ENCODE measurements at regions not wholly inside any gene's neighbourhood (a gene's known extent, or its start where the extent isn't known, plus 50 kb on each side); places are given as distances from the start of the nearest gene placed in this dataset.
"Not testable (repeated sequence)": the region's sequence is repeated elsewhere in the genome, so short reads cannot be mapped to it uniquely, and the experiment has no call there.

DNA sequence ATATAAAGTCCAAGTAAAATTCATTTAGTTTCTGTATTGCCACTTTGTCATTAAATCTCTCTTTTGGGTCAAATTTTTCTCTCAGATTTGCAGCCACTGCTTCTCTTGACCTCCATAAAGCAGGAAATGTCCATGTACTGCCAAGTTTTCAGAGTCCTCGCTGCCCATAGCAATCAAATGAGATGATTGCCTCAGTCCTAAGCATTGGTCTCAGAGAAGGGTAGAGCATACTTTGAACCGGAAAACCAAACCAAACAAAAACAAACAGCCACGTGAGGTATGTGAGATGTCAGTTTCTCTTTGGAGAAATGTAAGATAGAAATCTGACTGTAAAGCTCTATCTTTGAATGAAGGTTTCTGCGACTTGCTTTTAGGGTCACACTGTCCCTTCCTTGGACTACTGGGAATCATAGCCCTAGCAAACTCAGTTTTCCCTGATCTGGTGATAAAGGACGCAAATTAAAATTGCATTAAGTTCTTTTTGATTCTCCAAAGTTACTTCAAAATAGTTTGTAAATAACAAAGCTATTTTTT lies 505.4 kb upstream of the CITED2 start:
- DNase-seq, result no peak

GRCh38 chr6:139879241-139879640 lies 504.8 kb upstream of the CITED2 start:
- not testable (repeated sequence) for DNase-seq

DNA sequence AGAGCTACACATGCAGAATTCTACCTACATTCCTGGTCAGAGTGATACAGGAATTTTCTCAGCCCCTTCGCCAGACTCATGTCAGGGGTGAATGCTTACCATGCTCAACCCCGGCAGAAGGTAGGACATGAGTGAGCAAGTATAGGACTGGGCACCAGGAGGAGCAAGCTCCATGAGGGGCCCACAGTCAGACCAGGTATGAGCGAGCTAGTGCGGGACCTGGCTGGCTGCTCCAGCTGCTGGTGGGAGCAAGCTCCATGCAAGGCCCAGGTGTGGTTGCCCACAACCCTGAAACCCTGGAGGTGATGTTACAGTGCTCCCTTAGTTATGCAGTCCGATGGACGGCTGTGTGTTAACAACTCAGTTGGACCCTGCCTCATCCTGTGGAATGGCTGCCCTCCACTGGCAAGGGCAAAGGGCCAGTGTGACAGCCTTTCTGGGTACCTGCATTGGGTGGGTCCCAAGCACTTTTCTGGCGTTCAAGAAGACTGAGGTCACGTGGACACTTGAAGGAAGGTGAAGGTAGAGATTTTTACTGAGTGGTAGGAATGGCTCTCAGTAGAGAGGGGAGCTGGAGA lies 503.5 kb upstream of the CITED2 start:
- no peak for DNase-seq

DNA sequence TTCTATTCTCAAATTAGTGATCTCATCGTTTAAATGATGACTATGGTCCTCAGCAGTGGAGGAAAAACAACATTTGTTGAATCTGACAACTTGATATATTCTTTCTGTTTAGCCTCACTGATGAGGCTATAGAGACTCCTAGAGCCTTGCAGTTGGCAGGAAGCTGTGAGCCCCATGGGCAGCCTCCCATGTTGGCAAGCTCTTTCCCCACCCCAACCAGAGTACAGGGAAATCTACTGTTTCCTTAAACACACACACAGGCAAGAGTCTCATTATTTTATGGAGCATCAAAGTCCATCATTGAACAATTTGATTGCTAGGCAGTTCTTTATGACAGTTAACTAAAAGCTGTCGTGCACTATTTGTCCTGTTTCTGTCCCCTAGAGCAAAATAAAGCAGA lies 498.2 kb upstream of the CITED2 start:
- DNase-seq, result no peak

DNA sequence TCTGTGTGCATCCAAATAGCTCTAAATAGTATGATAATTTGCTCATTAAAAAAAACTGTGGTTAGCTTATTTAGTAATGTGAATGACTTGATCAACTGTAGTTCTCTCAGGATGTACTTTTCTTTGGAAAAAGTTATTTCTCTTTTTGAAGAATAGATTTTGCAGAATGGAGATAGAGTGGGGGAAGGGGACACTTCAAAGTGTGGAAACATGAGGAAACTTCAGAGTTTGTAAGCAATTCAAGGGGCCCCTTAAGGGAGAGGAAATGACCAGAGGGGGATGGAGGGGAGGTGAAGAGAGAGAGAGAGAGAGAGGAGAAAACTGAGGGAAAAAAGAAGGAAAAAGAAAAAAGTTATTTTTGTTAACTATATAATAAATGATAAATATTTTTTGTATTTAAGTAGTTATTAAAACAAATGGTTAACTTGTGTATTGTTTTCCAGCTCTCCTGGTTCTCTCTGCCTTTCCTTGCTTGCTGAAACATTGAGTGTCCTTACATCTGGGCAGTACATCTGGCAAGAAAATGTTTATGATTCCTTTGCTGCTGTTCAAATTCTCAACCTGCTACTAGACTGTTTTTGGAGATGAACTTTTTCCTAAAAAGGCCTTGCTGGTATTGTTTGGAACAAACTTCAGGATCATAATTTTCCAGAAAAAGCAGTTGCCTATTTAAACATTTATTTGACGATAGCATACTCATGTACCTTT lies 497.5 kb upstream of the CITED2 start:
- DNase-seq, result no peak

- DNase-seq, result no peak
These were observed 496.8 kb upstream of the CITED2 start for GRCh38 chr6:139871165-139871710.

DNA sequence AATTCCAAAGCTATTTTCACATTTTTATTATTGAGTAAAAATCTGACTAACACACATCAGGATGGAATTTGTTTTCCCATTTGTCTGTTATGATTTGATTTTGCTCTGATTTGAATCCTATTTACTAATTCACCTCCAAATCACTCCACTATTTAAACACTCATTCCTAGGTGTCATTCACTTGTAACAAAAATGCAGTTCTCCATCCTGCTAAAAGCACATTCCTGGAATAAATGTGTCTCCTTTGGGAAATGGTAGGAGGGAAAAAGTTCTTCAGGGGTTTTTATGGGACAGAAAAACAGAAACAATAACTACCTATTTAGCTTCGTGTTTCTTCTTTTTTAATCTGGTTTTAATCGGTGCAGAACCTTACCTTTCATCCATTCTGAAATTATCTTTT lies 494.1 kb upstream of the CITED2 start:
- no peak for DNase-seq

- DNase-seq, result no peak
These were observed 489.5 kb upstream of the CITED2 start for GRCh38 chr6:139863964-139864363.

GRCh38 chr6:139863346-139863745 lies 488.9 kb upstream of the CITED2 start:
- no peak for DNase-seq

DNA sequence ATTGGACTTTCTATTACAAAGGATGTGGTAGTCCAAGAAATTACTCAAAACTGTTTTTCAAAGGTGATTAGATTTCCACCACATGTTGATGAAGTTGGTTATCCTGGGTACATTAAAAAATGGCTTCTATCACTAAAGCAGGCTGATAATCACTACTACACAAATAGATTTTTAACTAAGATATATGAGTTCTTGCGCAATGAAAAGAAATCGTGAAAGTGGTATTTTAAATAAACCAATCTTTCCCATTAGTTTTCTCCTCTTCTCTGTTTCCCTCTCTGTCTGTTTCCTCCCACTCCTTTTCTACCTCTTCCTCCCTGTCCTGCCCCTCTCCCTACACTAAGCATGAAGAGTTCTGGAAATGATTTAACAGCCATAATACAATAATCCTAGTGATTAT lies 487.9 kb upstream of the CITED2 start:
- DNase-seq, result no peak

GRCh38 chr6:139860203-139860602 lies 485.8 kb upstream of the CITED2 start:
- no peak for DNase-seq

GRCh38 chr6:139858429-139858828 lies 484.0 kb upstream of the CITED2 start:
- no peak for DNase-seq

GRCh38 chr6:139857143-139857542 lies 482.7 kb upstream of the CITED2 start:
- no peak for DNase-seq

- no peak for DNase-seq
These were observed 482.1 kb upstream of the CITED2 start for GRCh38 chr6:139856562-139856961.

GRCh38 chr6:139855671-139856311 lies 481.3 kb upstream of the CITED2 start:
- DNase-seq, result peak; percentile 4

DNA sequence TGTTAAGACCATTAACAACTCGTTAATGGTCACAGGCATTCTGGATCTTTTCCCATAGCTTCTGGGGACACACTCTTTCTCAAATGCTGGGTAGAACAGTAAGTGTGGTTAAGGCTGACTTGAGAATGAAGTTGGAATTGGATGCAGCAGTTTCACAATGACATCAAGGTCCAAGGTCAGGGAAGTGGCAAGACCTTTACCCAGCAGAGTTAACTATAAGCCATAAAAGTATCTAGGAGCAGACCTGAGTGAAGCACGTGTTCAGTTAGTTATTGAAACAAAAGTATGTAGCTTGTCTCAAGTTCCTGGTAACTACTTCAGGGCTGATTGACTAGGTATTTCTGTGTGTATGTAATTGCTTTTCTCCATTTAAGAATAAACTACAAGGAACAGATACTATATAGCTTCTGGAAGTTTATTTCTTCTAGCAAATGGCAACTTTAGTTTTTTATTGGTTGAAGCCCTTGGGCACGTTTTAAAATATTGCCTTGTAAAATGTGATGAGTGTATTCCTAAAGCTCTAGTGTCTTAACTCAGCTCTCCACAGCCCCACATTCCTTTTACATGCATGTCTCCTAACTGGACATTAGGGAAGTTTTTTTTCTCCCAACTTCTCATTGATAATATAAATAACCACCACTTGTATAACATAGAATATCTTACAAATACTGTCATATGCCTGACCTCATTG lies 479.0 kb upstream of the CITED2 start:
- no peak for DNase-seq

GRCh38 chr6:139852488-139853140 lies 478.2 kb upstream of the CITED2 start:
- no peak for DNase-seq

DNA sequence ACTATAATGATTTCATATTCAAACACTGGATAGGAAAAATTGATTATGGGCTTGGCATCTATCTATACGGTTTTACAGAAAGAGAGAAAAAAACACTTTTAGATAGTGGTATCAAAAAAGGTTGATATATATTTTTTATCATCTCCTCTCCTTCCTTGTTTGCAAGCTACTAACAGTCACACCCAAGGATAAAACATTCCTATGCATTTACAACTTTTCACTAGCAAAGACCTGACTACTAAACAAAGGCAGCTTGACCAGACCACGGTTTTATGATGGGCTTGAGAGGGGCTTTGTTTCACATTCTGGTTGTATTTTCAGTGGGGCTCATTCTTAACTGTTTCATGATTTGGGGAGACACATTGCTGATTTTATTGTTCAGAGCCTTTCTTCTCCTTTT lies 477.6 kb upstream of the CITED2 start:
- no peak for DNase-seq

- DNase-seq, result no peak
These were observed 476.8 kb upstream of the CITED2 start for GRCh38 chr6:139851206-139851605.

DNA sequence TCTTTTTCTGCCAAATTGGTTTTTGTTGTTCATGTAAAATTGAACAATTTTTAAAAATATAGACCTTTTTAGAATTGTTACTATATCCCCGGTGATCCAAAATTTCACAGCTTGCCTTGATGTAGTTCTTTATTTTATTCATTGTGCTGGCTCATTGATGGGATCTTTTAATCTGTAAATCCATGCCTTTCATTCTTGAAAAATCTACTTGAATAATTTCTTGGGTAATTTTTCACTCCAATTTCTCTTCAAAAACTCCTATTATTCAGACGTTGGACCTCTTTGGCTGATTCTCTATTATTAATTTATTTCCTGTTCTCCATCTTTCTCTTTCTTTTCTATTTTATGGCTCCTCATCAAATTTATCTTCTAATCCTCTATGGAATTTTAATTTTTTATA lies 476.1 kb upstream of the CITED2 start:
- no peak for DNase-seq

- DNase-seq, result no peak
These were observed 473.0 kb upstream of the CITED2 start for GRCh38 chr6:139847457-139847813.

GRCh38 chr6:139846538-139847456 lies 472.3 kb upstream of the CITED2 start:
- DNase-seq, result no peak

All from NCI-H2029 (cell line).